Erythroblast (primary cell): ENCODE measurements at regions not wholly inside any gene's neighbourhood (a gene's known extent, or its start where the extent isn't known, plus 50 kb on each side); places are given as distances from the start of the nearest gene placed in this dataset.

Experiments used
- GATA1 ChIP-seq: IDR thresholded peaks from 2 replicates; pipeline ENCODE4 v1.6.1; 2011; ENCODE audit warnings: low read depth, mild to moderate bottlenecking, control low read depth, low read length, moderate library complexity
- POLR2A ChIP-seq: IDR thresholded peaks from 2 replicates; pipeline ENCODE4 v1.6.1; 2011; ENCODE audit warnings: mild to moderate bottlenecking, low read length

DNA sequence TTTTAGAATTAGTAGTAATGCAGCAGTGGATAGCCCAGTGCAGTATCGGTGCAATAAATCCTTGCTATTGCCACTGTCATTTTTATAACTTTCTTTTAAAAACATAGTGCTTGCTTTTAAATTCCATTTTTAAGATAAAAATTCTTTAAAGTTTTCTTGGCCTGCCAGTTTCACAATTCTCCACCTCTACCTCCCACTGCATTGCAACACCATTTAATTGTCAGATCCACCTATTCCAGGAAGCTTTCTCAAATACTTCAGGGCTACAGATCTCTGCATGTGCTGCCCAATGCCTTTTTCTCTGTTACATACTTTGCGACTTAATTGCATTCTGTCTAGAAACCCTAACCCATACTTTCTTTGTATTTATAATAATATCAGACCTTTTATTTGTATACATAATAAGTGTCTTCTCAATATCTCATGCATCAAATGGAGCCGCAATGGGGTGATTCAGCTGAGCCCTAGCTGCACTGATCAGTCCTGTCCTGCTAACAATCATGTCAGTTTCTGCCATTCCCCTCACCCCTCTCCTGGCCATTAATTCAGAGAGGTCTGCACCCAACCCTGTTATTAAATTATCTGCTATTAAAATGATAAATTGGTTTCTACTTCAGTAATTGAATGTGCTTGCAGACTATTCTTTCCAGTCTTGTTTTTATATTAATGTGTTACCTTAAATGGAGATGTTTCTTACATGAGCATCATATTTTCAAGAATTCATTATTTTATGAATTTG lies 193.1 kb downstream of the SLIT2 start:
- TF ChIP-seq POLR2A (no peak), GATA1 (no peak)
